HG02970 (cell line): ENCODE measurements at regions not wholly inside any gene's neighbourhood (a gene's known extent, or its start where the extent isn't known, plus 50 kb on each side); places are given as distances from the start of the nearest gene placed in this dataset.

Experiments
- ATAC-seq: cut with Tn5 transposase; IDR thresholded peaks from one replicate; pipeline ENCODE4 v1.9.1; 2021; ENCODE audit warnings: mild to moderate bottlenecking, moderate library complexity, moderate number of reproducible peaks; ENCODE audit not compliant: unreplicated experiment, low FRiP score

- no peak for ATAC-seq
Measured at GRCh38 chr4:180817529-180817928, 1425.7 kb upstream of the TENM3 start.

- no peak for ATAC-seq
Measured at GRCh38 chr4:180823108-180823507, 1420.1 kb upstream of the TENM3 start.

GRCh38 chr4:180827232-180828009 lies 1415.8 kb upstream of the TENM3 start:
- no peak for ATAC-seq

GRCh38 chr4:180828455-180829018 lies 1414.7 kb upstream of the TENM3 start:
- ATAC-seq = no peak

GRCh38 chr4:180832073-180832472 lies 1411.1 kb upstream of the TENM3 start:
- ATAC-seq = no peak

- no peak for ATAC-seq
Measured at GRCh38 chr4:180840142-180840541, 1403.1 kb upstream of the TENM3 start.

GRCh38 chr4:180850318-180850940 lies 1392.8 kb upstream of the TENM3 start:
- ATAC-seq = no peak

- ATAC-seq = no peak
Measured at GRCh38 chr4:180852738-180853137, 1390.5 kb upstream of the TENM3 start.

GRCh38 chr4:180855184-180855583 lies 1388.0 kb upstream of the TENM3 start:
- no peak for ATAC-seq

GRCh38 chr4:180860089-180860720 lies 1383.0 kb upstream of the TENM3 start:
- no peak for ATAC-seq

- ATAC-seq = no peak
Measured at GRCh38 chr4:180861651-180862050, 1381.6 kb upstream of the TENM3 start.

- no peak for ATAC-seq
Measured at GRCh38 chr4:180866933-180867643, 1376.1 kb upstream of the TENM3 start.

GRCh38 chr4:180870623-180871022 lies 1372.6 kb upstream of the TENM3 start:
- ATAC-seq = no peak

- no peak for ATAC-seq
Measured at GRCh38 chr4:180898305-180898704, 1344.9 kb upstream of the TENM3 start.

- no peak for ATAC-seq
Measured at GRCh38 chr4:180900781-180901180, 1342.4 kb upstream of the TENM3 start.

GRCh38 chr4:180909279-180909678 lies 1333.9 kb upstream of the TENM3 start:
- no peak for ATAC-seq

- no peak for ATAC-seq
Measured at GRCh38 chr4:180913750-180914149, 1329.5 kb upstream of the TENM3 start.

- no peak for ATAC-seq
Measured at GRCh38 chr4:180923486-180923885, 1319.7 kb upstream of the TENM3 start.

GRCh38 chr4:180925805-180926204 lies 1317.4 kb upstream of the TENM3 start:
- no peak for ATAC-seq

GRCh38 chr4:180926277-180926676 lies 1316.9 kb upstream of the TENM3 start:
- no peak for ATAC-seq
